Stimulated activated CD8-positive, alpha-beta memory T cell treated with anti-CD3 and anti-CD28 coated beads, Interleukin-4, amount 100 ng/mL, for 48 hours (primary cell): ENCODE measurements at regions not wholly inside any gene's neighbourhood (a gene's known extent, or its start where the extent isn't known, plus 50 kb on each side); places are given as distances from the start of the nearest gene placed in this dataset.

Experiments
- DNase-seq: peaks from one replicate; pipeline ENCODE4 v3.0.0-alpha.2; 2020

DNA sequence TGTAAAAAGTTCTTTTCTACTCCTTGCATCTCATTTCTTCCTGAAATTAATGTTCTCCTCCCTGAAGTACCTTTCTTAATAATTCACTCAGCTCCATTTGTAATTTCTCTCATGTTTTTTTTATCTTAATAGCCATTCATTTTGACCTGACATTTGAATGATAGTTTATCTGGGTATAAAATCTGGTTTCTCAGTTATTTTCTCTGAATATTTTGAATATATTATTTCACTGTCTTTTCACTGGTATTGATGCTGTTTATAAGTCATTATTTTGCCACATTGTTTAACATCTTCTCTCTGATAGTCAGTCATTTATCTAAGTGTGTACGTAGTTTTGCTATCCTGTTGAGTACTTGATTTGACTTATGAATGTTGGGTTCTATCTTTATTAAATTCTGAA, 68.8 kb upstream of the ARHGAP18 start:
- DNase-seq = no peak

DNA sequence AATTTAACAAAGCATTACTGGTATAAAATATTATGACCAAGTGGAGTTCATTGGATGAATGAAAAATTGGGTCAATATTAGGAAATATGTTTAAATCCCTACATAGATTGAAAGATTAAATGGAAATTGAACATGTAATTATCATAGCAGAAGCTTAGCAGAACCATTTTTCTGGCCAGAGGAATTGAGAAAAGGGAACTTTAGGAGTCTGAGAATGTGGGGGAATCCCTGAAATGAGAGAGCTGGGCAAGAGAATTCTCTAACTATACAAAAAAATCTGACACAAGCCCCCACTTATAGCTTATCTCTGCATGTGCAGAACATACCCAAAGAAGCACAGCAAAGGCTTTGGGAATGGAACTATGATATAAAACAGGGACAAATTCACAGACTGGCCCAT, 67.4 kb upstream of the ARHGAP18 start:
- DNase-seq = no peak

DNA sequence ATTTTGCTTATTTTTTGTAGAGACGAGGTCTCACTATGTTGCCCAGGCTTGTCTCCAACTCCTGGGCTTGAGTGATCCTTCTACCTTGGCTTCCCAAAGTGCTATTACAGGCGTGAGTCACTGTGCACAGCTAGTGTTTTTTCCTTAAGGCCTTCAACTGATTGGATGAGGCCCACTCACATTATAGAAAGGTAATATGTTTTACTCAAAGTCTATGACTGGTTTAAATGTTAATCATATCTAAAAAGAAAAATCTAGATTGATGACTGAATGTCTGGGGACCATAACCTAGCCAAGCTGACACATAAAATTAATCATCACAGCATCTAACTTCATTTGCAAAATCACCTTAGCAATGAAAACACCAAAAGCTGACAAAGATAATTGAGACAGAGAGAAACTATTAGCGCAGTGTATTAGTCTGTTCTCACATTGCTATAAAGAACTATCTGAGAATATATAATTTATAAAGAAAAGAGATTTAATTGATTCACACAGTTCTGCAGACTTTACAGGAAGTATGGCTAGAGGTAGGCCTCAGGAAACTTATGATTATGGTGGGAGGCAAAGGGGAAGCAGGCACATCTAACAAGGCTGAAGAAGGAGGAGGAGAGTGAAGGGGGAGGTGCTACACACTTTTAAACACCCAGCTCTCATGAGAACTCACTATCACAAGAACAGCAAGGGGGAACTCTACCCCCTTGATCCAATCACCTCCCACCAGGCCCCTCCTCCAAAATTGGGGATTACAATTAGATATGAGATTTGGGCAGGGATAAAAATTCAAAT, 66.8 kb upstream of the ARHGAP18 start:
- DNase-seq = no peak

DNA sequence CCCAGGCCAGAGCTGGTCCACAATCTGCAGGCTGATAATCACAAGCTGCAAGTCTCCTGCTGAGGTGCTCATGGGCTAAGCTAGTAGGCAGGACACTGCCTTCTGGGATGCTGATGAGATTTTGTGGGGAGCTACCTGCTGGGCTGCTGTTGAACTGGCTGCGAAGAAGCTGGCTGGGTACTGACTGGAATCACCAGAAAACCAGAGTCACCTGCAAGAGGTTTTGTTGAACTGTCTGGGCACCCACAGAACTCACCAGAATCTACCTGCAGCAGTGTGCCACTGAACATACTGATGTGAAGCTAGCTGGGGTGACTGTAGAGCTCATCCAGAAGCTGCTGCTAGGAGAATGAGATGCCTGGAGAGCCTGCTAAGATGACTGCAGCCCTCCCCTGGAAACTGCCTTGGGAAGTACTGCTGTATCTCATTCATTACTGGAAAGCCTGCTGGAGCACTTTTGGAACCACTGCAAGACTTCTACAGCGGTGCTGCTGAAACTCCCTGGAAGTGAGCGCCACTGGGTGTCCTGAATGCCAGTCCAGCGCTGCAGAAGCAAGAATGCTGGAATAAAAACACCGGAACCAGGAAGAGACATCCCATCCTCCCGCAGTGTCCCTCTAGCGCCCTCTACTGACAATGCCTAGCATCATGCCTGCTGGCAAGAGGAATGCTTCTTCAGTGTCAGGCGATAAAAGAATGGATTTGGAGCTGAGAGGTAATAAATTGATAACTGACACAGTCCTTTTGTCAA, 64.9 kb upstream of the ARHGAP18 start:
- peak; percentile 73 for DNase-seq

DNA sequence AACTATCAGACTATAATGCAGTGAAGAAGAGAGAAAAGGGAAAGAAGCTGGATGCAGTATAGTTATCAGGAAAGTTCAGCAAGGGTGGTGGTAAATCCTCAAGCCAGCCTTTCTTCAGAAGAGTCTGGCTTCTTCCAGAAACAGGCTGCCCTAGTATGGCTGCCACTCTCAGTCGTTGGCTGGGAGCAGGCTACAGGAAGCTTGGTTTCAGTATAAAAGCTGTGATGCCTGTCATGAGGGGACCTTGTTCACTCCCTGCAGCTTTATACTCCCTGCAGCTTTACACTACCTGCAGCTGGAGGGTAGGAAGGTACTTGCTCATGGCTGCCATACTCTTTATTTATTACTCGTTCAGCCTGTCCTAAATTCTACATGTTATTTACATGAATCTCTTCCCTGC, 63.3 kb upstream of the ARHGAP18 start:
- DNase-seq = no peak

DNA sequence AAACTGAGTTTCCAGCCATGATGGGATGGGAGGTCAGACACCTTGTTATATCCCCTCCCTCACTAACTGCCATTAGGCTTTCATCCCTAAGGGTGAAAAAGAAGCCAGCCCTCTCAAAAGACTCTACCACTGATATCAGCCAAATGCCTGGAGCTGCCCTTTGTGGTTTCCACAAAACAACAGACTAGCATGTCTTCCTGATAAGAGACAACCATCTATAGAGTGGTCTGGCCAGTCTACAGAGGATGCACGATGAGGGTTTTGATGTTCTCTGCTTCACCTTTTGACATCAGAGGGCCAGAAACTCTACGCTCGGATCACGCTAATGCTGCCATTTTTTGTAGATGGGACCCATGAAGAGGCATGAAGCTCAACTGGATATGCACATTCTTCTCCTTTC, 61.7 kb upstream of the ARHGAP18 start:
- DNase-seq = no peak

DNA sequence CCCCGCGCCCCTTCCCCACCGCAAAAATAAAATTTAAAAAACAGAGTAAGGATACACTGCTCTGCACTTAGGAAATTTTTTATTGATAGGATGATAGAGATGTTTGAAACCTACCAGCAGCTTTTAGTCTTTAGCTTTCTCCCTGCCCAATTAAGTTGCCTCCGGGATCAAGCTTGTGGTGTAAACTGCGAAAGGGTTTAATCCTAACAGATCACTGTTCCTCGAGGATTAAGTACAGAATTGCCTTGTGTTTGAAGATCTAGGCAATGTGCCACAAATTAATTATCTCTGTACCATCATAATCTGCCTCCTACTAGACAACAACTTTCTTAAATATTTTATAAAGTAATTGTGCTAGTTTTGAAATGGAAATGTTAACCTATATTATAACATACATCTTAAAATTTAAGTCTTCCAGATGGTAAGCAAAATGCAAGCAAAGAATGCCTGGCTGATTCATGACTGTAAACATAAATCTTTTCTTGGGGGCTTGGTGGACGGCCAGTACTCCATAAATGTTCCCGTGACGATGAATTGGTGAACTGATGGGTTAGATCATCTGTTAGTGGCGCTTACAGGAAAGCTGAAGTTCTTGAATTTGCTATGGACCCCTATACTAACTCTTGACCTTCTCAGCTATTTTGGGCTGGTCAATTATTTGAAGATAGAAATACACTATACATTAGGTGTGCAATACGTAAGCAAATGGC, 58.0 kb upstream of the ARHGAP18 start:
- no peak for DNase-seq

DNA sequence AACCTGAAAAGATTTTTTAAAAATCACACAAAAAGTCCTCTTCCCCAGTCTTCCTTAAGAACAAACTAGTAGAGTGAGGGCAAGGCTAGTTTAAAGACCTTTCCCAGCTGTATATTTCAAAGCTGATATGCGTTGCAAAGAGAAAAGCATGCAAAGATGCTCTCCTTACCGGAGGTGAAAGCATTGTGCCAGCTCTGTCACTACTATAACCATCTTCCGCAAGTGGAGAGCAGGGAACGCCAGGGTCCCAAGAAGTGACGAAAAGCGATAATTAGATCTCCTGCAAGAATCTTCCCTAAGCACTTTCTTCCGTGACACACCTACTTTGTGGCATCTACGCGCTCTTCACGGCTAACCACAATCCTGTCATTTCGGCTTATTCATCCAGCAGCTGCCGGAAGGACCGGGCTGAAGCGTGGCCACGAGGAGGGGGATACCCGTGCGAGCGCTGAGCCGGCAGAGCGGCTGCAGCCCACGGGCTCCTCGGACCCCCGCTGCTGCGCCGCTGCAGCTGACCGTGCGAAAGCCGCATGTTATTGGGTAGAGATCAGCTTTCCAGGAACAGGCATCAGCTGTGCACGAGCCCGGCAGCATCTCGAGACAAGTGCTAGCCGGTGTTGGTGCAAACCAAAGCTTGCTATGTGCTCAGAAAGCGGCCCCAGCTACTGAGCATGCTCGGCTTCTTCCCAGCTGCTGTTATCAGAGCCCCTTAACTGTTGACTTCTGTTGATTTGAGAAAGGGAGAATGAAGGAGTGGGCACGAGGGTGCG, 57.2 kb upstream of the ARHGAP18 start:
- peak; percentile 71 for DNase-seq

DNA sequence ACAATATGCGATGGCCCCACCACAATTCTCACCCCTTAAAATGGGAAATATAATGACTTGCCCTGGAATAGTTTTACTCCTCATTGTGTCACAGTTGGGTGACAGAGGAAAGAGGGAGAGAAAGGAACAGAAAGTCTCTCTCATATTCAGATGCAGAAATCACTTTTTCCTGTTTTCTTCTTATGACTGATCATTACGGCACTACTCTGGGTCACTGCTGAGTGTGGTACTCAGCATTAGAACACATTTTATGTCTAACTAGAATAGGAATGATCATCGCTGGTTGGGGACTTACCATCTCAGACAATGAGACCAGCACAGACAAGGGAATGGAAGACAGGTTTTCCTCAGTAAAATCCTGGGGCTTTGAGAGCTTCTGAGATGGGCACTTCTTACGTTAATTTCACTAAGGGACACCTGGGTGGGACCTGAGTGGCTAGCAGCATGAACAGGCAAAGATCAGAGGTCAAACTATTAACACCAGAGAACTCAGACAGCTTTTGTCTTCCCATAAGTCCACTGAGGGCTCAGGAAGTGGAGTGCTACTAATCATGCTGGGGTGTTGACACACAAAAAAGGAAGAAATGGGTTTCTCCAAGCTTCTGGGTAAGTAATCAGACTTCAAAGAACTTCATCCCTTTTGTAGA, 54.9 kb upstream of the ARHGAP18 start:
- DNase-seq = no peak

DNA sequence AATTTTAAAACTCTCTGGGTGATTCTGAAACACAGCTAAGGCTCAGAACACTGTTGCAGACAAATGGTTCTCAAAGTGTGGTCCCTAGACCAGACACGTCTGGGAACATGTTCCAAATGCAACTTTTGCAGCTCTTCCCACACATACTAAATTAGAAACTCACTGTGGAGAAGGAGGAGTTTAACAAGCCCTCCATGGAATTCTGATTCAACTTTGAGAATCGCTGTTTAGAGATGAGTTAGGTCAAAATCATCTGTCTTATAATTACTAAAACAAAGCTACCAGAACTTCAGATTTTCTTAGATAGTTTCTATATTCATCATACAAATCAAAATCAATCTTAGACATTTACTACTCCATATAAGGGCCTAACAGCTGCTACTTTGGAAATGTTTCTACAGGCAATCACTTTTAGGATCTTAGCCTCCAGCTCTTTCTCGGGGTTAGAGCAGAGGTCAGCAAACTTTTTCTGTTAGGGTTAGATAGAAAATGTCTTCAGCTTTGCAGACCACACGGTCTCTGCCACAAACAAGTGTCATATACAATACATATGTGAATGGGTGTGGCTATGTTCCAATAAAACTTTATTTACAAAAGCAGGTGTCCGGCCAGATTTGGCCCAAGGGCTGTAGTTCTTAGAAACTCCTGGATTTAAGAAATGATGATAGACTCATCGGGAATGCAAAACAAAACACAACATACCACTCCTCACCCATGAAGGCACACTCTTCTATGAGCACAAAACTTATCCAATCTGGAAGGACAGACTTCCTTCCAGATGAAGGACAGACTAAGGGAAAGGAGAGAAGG, 50.0 kb upstream of the ARHGAP18 start:
- DNase-seq = no peak
